ENCODE measurements at regions not wholly inside any gene's neighbourhood (a gene's known extent, or its start where the extent isn't known, plus 50 kb on each side); places are given as distances from the start of the nearest gene placed in this dataset.

DNA sequence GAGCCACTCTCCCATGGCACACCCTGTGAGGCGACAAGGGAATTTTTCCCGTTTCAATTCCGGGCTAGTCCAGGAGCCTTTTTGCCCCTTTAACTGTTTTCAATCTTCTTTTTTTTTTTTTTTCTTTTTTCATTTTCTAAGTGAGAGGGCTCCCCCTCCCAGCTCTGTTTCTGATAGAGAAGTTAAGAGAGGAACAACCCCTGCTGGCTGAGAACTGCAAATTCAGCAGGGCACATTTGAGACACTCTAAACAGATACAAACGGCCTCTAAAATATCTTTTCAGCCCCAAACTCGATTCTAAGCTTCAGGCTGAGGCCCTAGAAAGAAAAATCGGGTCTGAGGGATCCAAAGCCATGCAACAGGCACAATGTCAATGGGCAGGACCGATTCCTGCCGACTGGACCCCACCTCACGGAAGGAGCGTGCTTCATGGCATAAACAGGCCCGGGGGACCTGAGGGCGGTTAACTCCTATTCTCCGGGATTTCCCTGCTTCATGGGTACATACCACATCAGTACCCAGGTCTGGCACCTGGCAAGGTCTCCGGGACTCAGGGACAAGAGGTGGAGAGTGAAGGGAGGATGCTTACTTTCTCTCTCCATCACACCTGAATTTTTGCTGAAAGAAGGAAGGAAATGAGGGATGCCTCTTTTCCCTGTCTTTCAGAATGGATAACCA, 627.5 kb downstream of the BUD13 start:
- no peak for TF ChIP-seq EZH2 (IDR thresholded peaks at IDR 0.05; ENCODE audit: borderline replicate concordance, low read length)
- TF ChIP-seq, protein P1, sequence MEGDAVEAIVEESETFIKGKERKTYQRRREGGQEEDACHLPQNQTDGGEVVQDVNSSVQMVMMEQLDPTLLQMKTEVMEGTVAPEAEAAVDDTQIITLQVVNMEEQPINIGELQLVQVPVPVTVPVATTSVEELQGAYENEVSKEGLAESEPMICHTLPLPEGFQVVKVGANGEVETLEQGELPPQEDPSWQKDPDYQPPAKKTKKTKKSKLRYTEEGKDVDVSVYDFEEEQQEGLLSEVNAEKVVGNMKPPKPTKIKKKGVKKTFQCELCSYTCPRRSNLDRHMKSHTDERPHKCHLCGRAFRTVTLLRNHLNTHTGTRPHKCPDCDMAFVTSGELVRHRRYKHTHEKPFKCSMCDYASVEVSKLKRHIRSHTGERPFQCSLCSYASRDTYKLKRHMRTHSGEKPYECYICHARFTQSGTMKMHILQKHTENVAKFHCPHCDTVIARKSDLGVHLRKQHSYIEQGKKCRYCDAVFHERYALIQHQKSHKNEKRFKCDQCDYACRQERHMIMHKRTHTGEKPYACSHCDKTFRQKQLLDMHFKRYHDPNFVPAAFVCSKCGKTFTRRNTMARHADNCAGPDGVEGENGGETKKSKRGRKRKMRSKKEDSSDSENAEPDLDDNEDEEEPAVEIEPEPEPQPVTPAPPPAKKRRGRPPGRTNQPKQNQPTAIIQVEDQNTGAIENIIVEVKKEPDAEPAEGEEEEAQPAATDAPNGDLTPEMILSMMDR (IDR thresholded peaks at IDR 0.05; ENCODE audit: low read length) = no peak
- no peak overlapping the region for H2AFZ ChIP-seq (ENCODE audit: low read length)

DNA sequence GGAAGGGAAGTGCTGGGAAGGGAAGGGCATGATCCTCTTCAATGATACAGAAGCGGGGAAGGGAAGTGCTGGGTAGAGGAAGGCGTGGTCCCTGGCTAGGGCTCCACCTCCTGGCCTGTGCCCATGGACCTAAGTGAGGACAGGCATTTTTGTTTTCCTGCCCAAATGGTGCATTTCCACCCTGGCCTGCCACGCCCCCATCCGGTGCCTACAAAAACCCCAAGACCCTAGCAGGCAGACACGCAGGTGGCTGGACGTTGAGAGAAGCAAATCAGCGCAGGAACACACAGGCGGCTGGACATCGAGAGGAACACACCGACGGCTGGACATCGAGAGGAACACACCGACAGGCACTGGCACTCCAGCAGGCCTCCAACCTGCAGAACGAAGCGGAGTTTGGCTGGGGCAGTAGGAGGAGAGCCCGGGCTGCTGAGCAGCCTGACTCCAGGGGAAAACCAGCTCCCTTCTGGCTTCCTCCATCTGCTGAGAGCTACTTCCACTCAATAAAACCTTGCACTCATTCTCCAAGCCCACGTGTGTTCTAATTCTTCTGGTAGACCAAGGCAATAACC, 628.3 kb downstream of the BUD13 start:
- Histone ChIP-seq H3K36me3 (ENCODE audit: insufficient read depth, low read length) (no peaks in the 10 kb centered on the region), H3K9me3 (ENCODE audit: low read length) (no peaks in the 10 kb centered on the region), H3K9ac (ENCODE audit: low read length) (no peak overlapping the region), H3K9me2 (ENCODE audit: low read depth, low read length) (no peaks in the 10 kb centered on the region), H3K79me2 (ENCODE audit: insufficient read depth, low read length) (no peaks in the 10 kb centered on the region), H3K4me2 (ENCODE audit: low read length) (no peak overlapping the region), H3K4me3 (ENCODE audit: low read depth, low read length, poor library complexity, severe bottlenecking) (no peak overlapping the region), H4K20me1 (ENCODE audit: insufficient read depth, low read length) (no peaks in the 10 kb centered on the region), H2AFZ (ENCODE audit: low read length) (no peak overlapping the region), H3F3A (ENCODE audit: insufficient read depth, low read length) (no peaks in the 10 kb centered on the region), H3K27me3 (ENCODE audit: insufficient read depth, low read length) (no peaks in the 10 kb centered on the region), H3K4me1 (ENCODE audit: insufficient read depth, low read length, severe bottlenecking) (no peaks in the 10 kb centered on the region), H3K27ac (ENCODE audit: low read depth, low read length, poor library complexity, severe bottlenecking) (no peak overlapping the region)
- TF ChIP-seq, protein P1 (IDR thresholded peaks at IDR 0.05; ENCODE audit: low read length) = no peak
- TF ChIP-seq EZH2 (IDR thresholded peaks at IDR 0.05; ENCODE audit: borderline replicate concordance, low read length) = no peak

More for the DNA sequence above, 627.5 kb downstream of the BUD13 start:
- H3F3A ChIP-seq (ENCODE audit: insufficient read depth, low read length) = no peaks in the 10 kb centered on the region
- H4K20me1 ChIP-seq (ENCODE audit: insufficient read depth, low read length) = no peaks in the 10 kb centered on the region
- H3K27me3 ChIP-seq (ENCODE audit: insufficient read depth, low read length) = no peaks in the 10 kb centered on the region
- H3K4me1 ChIP-seq (ENCODE audit: insufficient read depth, low read length, severe bottlenecking) = no peaks in the 10 kb centered on the region
- H3K79me2 ChIP-seq (ENCODE audit: insufficient read depth, low read length) = no peaks in the 10 kb centered on the region
- H3K36me3 ChIP-seq (ENCODE audit: insufficient read depth, low read length) = no peaks in the 10 kb centered on the region
- no peak overlapping the region for H3K27ac ChIP-seq (ENCODE audit: low read depth, low read length, poor library complexity, severe bottlenecking)
- H3K9me3 ChIP-seq (ENCODE audit: low read length) = no peaks in the 10 kb centered on the region
- no peak overlapping the region for H3K9ac ChIP-seq (ENCODE audit: low read length)
- H3K4me3 ChIP-seq (ENCODE audit: low read depth, low read length, poor library complexity, severe bottlenecking) = no peak overlapping the region
- H3K9me2 ChIP-seq (ENCODE audit: low read depth, low read length) = no peaks in the 10 kb centered on the region
- no peak overlapping the region for H3K4me2 ChIP-seq (ENCODE audit: low read length)

DNA sequence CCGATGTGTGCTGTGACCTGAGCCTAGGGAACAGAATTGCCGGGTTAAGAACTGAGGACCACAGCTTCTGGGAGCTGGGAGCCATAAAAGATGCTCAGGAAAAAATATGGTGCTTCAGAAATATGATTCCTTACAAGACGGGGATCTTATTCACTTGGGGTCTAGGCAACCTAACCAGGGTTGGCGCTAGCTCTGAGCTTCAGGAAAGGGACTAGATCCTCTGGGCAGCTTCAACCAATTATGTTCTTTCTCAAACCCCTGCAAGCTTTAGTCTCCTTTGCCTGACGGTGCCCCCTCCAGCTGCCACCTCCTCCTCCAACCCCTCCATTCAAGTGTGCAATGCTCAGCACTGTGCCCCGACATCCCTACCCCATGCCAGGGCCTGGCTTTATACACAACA, 634.1 kb upstream of the CADM1 start:
- no peak overlapping the region for H2AFZ ChIP-seq (ENCODE audit: low read length)
- TF ChIP-seq, protein P1 (IDR thresholded peaks at IDR 0.05; ENCODE audit: low read length) = no peak
- no peak for TF ChIP-seq EZH2 (IDR thresholded peaks at IDR 0.05; ENCODE audit: borderline replicate concordance, low read length)
- H3K79me2 ChIP-seq (ENCODE audit: insufficient read depth, low read length) = no peaks in the 10 kb centered on the region

More for the DNA sequence above, 634.1 kb upstream of the CADM1 start:
- Histone ChIP-seq H3K4me2 (ENCODE audit: low read length) (no peak overlapping the region), H3K36me3 (ENCODE audit: insufficient read depth, low read length) (no peaks in the 10 kb centered on the region), H3K27ac (ENCODE audit: low read depth, low read length, poor library complexity, severe bottlenecking) (no peak overlapping the region), H3K9me3 (ENCODE audit: low read length) (no peaks in the 10 kb centered on the region), H3K9ac (ENCODE audit: low read length) (no peak overlapping the region), H3K27me3 (ENCODE audit: insufficient read depth, low read length) (no peaks in the 10 kb centered on the region; the same call in 1 of the 2 replicates), H3K9me2 (ENCODE audit: low read depth, low read length) (no peaks in the 10 kb centered on the region), H3F3A (ENCODE audit: insufficient read depth, low read length) (no peaks in the 10 kb centered on the region), H3K4me1 (ENCODE audit: insufficient read depth, low read length, severe bottlenecking) (no peaks in the 10 kb centered on the region), H4K20me1 (ENCODE audit: insufficient read depth, low read length) (no peaks in the 10 kb centered on the region), H3K4me3 (ENCODE audit: low read depth, low read length, poor library complexity, severe bottlenecking) (no peak overlapping the region)

All from OCI-LY1 (cell line).